Fibroblast of the aortic adventitia (primary cell): ENCODE measurements at regions not wholly inside any gene's neighbourhood (a gene's known extent, or its start where the extent isn't known, plus 50 kb on each side); places are given as distances from the start of the nearest gene placed in this dataset.

Experiments
- DNase-seq: peaks from one replicate; pipeline ENCODE4 v3.0.0-alpha.2; 2010; ENCODE audit warnings: low read depth
- H3K4me3 ChIP-seq: 2 replicates; pipeline ENCODE4 v1.5.1; 2011; ENCODE audit warnings: low read depth, mild to moderate bottlenecking, control low read depth, low read length, moderate library complexity
- CTCF ChIP-seq: IDR thresholded peaks from 2 replicates; pipeline ENCODE4 v1.5.1; 2011; ENCODE audit warnings: mild to moderate bottlenecking, low read length, control low read depth, inconsistent platforms; ENCODE audit not compliant: insufficient read depth

- no peak for DNase-seq
- H3K4me3 ChIP-seq: no peak overlapping the region
- TF ChIP-seq CTCF: no peak
Observed at GRCh38 chr13:105193026-105193425, 1342.4 kb downstream of the EFNB2 start.

- no peak for TF ChIP-seq CTCF
- DNase-seq: no peak
- no peak overlapping the region for H3K4me3 ChIP-seq
Observed at GRCh38 chr13:105184201-105184600, 1351.3 kb downstream of the EFNB2 start.

- no peak for DNase-seq
- TF ChIP-seq CTCF: no peak
- H3K4me3 ChIP-seq: no peak overlapping the region
Observed at GRCh38 chr13:105177265-105177900, 1358.1 kb downstream of the EFNB2 start.

GRCh38 chr13:105170438-105170837 lies 1365.0 kb downstream of the EFNB2 start:
- no peak for DNase-seq
- no peak overlapping the region for H3K4me3 ChIP-seq
- TF ChIP-seq CTCF: no peak

GRCh38 chr13:105168295-105168694 lies 1367.2 kb downstream of the EFNB2 start:
- no peak for TF ChIP-seq CTCF
- no peak overlapping the region for H3K4me3 ChIP-seq
- no peak for DNase-seq

GRCh38 chr13:105167385-105167784 lies 1368.1 kb downstream of the EFNB2 start:
- no peak overlapping the region for H3K4me3 ChIP-seq
- TF ChIP-seq CTCF: no peak
- no peak for DNase-seq
